GM19395 (cell line): ENCODE measurements at regions not wholly inside any gene's neighbourhood (a gene's known extent, or its start where the extent isn't known, plus 50 kb on each side); places are given as distances from the start of the nearest gene placed in this dataset.
"Not testable (repeated sequence)": the region's sequence is repeated elsewhere in the genome, so short reads cannot be mapped to it uniquely, and the experiment has no call there.

ENCODE experiments used
- ATAC-seq: cut with Tn5 transposase; IDR thresholded peaks from one replicate; pipeline ENCODE4 v1.9.1; 2021; ENCODE audit warnings: mild to moderate bottlenecking, moderate library complexity; ENCODE audit not compliant: unreplicated experiment

DNA sequence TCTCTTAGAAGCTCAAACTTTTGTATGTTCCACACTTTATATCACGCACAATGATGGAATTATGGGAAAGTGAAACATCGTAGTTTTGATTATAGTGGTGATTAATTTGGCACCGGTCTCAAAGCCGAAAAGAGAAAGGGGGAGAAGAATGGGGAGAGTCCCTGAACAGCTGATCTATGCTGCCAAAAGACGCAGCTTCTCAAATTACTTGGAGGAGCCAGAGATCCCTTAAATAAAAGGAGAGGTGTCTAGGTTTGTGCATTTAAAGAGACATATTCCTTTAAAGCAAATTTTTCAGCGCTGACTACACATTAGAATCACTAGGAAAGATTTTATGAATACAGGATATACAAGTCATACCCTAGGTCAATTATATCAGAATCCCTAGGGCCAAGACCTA, 599.6 kb upstream of the ADAMTS5 start:
- no peak for ATAC-seq

GRCh38 chr21:27565364-27565763, 598.5 kb upstream of the ADAMTS5 start:
- ATAC-seq: no peak

DNA sequence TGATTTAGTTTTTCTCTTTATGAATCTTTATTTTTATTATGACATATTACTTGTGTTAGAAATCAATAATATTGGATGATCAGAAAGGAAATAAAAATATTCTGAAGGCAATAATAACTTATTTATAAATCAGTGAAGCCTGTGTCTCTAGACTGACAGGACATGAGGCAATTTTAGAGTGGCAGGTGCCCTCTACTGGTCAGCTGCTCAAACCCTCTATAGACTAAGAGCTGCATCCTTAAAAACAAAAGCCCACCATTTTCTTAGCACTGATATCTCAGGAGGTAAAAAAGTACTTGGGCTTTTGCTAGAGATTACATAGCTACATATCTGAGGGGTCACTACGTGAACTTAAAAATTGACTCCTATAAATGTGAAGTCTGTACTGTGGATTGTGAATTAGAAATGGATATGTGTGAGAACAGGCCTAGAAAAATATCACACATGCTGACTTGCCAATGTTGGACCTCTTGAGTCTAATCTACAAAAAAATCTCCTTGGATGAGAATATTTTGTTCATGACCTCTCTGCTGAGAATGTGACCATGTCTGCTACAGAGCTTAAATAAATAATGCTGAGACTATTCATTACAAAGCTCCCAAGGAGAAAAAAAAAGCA, 597.9 kb upstream of the ADAMTS5 start:
- no peak for ATAC-seq

- no peak for ATAC-seq
Observed at GRCh38 chr21:27562303-27562702, 595.4 kb upstream of the ADAMTS5 start.

GRCh38 chr21:27561116-27561515, 594.2 kb upstream of the ADAMTS5 start:
- no peak for ATAC-seq

- ATAC-seq: no peak
Observed at GRCh38 chr21:27557356-27557755, 590.5 kb upstream of the ADAMTS5 start.

DNA sequence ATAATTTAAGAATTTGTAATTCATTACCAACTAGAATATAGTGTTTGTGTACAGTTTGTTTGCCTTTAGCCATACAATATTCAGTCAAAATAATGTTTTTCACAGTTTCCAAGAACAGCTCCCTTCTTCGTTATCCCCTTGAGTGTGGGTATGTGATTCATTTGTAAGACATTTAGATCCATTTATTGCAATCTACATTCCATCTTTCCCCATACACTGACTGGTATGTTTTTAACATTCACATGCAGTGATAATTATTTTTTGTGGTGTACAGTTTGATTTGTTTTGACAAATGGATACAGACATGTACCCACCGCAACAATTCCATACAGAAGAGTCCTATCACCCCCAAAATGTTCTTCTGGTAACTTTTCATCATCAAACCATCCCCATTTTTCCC, 589.1 kb upstream of the ADAMTS5 start:
- no peak for ATAC-seq

- no peak for ATAC-seq
Observed at GRCh38 chr21:27550287-27550686, 583.4 kb upstream of the ADAMTS5 start.

- ATAC-seq: no peak
Observed at GRCh38 chr21:27548486-27548885, 581.6 kb upstream of the ADAMTS5 start.

GRCh38 chr21:27545754-27546349, 579.0 kb upstream of the ADAMTS5 start:
- no peak for ATAC-seq

GRCh38 chr21:27542126-27542525, 575.2 kb upstream of the ADAMTS5 start:
- not testable (repeated sequence) for ATAC-seq

GRCh38 chr21:27536319-27536718, 569.4 kb upstream of the ADAMTS5 start:
- ATAC-seq: no peak

GRCh38 chr21:27535188-27535587, 568.3 kb upstream of the ADAMTS5 start:
- ATAC-seq: no peak

- ATAC-seq: no peak
Observed at GRCh38 chr21:27534206-27534605, 567.3 kb upstream of the ADAMTS5 start.

- no peak for ATAC-seq
Observed at GRCh38 chr21:27532076-27532475, 565.2 kb upstream of the ADAMTS5 start.

DNA sequence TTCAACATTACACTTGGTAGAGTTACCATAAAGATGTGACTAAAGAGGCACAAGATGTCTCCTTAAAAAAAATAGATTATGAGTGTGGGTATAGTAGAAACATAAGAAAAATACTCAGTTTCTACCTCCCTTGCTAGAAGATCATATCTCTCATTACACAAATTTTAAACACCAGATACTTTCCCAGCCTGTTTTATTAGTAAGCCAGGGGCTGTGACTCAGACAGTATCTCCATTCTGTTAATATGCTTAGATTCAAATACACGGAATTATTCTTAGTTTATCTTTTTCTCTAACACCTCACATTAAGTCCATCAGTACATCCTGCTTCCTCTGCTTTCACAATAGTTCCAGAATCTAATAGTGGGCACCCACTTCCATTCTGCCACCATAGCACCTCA, 561.8 kb upstream of the ADAMTS5 start:
- no peak for ATAC-seq

DNA sequence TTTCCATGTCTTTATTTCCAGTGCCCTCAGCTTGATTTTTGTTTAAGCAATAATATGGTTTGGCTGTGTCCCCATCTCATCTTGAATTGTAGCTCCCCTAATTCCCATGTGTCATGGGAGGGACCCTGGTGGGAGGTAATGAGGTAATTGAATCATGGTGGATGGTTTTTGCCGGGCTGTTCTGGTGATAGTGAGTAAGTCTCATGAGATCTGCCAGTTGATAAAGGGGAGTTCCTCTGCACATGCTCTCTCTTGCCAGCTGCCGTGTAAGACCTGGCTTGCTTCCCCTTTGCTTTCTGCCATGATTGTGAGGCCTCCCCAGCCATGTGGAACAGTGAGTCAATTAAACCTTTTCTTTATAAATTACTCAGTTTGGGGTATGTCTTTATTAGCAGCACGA, 559.6 kb upstream of the ADAMTS5 start:
- no peak for ATAC-seq

DNA sequence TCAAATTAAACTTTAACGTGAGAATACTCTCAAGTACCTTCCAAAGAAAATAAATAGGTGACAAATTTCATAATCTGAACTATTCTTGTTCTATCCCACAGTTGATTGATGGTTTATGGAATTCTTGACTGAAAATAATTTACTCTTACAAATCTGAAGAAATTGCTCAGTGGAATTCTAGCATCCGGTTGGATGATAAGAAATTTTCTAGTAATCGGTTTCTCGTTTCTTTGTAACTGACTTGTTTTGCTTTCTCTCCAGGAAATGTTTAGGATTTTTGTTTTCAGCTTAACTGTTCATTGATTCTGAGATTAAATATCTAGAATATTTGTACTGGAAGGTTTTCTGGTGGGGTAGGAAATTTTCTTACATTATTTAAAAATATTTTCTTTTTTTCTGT, 558.9 kb upstream of the ADAMTS5 start:
- no peak for ATAC-seq

- no peak for ATAC-seq
Observed at GRCh38 chr21:27519361-27519760, 552.5 kb upstream of the ADAMTS5 start.

DNA sequence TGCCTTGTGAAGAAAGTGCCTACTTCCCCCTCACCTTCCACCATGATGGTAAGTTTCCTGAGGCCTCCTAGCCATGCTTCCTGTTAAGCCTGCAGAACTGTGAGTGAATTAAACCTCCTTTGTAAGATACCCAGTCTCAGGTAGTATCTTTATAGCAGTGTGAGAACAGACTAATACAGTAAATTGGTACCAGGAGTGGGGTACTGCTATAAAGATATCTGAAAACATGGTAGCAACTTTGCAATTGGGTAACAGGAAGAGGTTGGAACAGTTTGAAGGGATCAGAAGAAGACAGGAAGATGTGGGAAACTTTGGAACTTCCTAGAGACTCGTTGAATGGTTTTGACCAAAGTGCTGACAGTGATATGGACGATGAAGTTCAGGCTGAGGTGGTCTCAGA, 550.3 kb upstream of the ADAMTS5 start:
- ATAC-seq: not testable (repeated sequence)

DNA sequence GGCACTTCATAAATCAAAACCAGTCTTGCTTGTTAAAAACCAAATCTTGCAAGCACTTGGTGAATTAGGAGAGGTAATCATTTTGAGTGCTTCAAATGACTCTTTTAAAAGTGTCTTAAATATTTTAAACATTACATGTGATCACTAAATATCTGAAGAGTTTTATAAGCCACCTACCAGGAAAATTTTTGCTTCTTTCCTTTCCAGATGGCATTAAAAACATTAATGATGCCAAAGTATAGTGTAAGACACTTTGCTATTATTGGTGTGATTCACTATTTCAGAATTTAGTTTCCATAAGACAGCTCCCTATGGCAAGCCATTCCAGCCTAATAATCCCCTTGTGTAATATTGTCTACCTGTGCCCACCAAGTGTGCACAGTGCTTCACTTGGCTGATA, 548.8 kb upstream of the ADAMTS5 start:
- ATAC-seq: no peak

DNA sequence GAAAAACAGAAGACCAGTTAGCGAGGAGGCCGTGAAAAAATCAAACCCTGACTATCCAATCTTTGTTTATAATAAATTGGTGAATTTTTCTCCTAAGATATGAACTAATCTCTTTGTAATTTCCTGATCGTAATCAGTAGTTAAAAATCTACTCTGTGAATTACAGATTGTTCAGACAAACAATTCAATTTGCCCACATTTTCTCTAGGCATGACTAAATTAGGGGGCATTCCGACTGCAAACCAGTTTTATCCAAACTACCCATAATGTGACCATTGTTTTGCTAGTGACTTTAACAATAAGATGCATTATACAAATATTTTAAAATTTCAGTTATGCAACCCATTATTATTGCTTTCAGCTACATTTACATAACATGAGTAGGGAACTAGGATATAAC, 546.9 kb upstream of the ADAMTS5 start:
- ATAC-seq: no peak

GRCh38 chr21:27513016-27513415, 546.1 kb upstream of the ADAMTS5 start:
- no peak for ATAC-seq
